HCT116 (cell line): ENCODE measurements at regions not wholly inside any gene's neighbourhood (a gene's known extent, or its start where the extent isn't known, plus 50 kb on each side); places are given as distances from the start of the nearest gene placed in this dataset.
"Not testable (repeated sequence)": the region's sequence is repeated elsewhere in the genome, so short reads cannot be mapped to it uniquely, and the experiment has no call there.

ENCODE experiments used
- ATAC-seq: fragments of 200-7000 bp; cut with Tn5 transposase; 2 replicates; pipeline ENCODE4 v1.9.1; 2020; ENCODE audit warnings: mild to moderate bottlenecking, moderate library complexity
- BruUV-seq: library from RNA; stranded (reverse); fragments of 400-500 nt; replicated peaks from 2 replicates; lab custom pipeline; 2021; lab: Mats Ljungman, UMichigan
- CTCF ChIA-PET: fragments of 300-600 bp; sonication (Branson Sonifier 250); formaldehyde crosslinking; loops from one replicate; lab custom pipeline; 2021; ENCODE audit warnings: antibody characterized with exemption; lab: Charles Lee
- POLR2A ChIA-PET: fragments of 300-600, 350-600 bp; sonication (Branson Sonifier 250); formaldehyde crosslinking; loops from one replicate; lab custom pipeline; 2021; ENCODE audit warnings: antibody characterized with exemption; lab: Charles Lee
- RAD21 ChIA-PET, 2 experiments: fragments of 300-600 bp; sonication (Branson Sonifier 250); formaldehyde crosslinking; loops; one replicate each; lab custom pipeline; 2023; ENCODE audit warnings: low total read pairs in 2 of 2; ENCODE audit not compliant: uncharacterized antibody in 2 of 2, unreplicated experiment in 2 of 2, low non-redundant PET in 1 of 2; lab: Charles Lee
- DNase-seq: peaks from one replicate; pipeline ENCODE4 v3.0.0-alpha.2; 2010; ENCODE audit warnings: low read depth, low spot score
- H2AFZ ChIP-seq: fragments of 200-600 bp; shearing (Covaris generic), sonication (generic); 2 replicates; pipeline ENCODE4 v1.6.1; 2017; ENCODE audit warnings: low read depth, mixed run types, mixed read lengths, antibody characterized with exemption, low read length; ENCODE audit not compliant: poor library complexity, severe bottlenecking
- H3K27ac ChIP-seq: 2 replicates; pipeline ENCODE4 v1.5.1; 2012; ENCODE audit warnings: low read depth, low read length
- H3K27me3 ChIP-seq: fragments of 200-600 bp; sonication (generic); 2 replicates; pipeline ENCODE4 v1.6.1; 2016; ENCODE audit warnings: mixed run types, low read length, mixed read lengths; ENCODE audit not compliant: insufficient read depth
- H3K36me3 ChIP-seq, 2 experiments: fragments of 200-500 bp in 1 of 2; fragments of 200-600 bp in 1 of 2; sonication (Bioruptor generic) in 1 of 2; sonication (generic) in 1 of 2; 2 replicates each; pipeline versions ENCODE4 v1.5.1 to v1.6.1; 2014 to 2016; ENCODE audit warnings: low read length in 2 of 2, inconsistent platforms in 1 of 2, mixed read lengths in 1 of 2, mixed run types in 1 of 2; ENCODE audit not compliant: insufficient read depth in 2 of 2, control insufficient read depth in 1 of 2
- H3K4me1 ChIP-seq, 2 experiments: fragments of 200-600 bp in 1 of 2; sonication (generic) in 1 of 2; 2 replicates each; pipeline versions ENCODE4 v1.5.1 to v1.6.1; 2012 to 2017; ENCODE audit warnings: low read length in 2 of 2, inconsistent platforms in 1 of 2, mild to moderate bottlenecking in 1 of 2, mixed read lengths in 1 of 2, mixed run types in 1 of 2, moderate library complexity in 1 of 2; ENCODE audit not compliant: insufficient read depth in 2 of 2, control insufficient read depth in 1 of 2
- H3K4me2 ChIP-seq: fragments of 200-600 bp; sonication (generic); 2 replicates; pipeline ENCODE4 v1.6.1; 2017; ENCODE audit warnings: mixed run types, low read length, mixed read lengths
- H3K4me3 ChIP-seq, 2 experiments: fragments of 200-600 bp in 1 of 2; sonication (generic) in 1 of 2; replicated peaks in 1 of 2; 2 replicates each; pipeline ENCODE4 v1.5.1; 2011 to 2016; ENCODE audit warnings: low read length in 2 of 2, control low read depth in 1 of 2, low read depth in 1 of 2, mild to moderate bottlenecking in 1 of 2, mixed read lengths in 1 of 2, mixed run types in 1 of 2
- H3K79me2 ChIP-seq: fragments of 200-600 bp; sonication (generic); 2 replicates; pipeline ENCODE4 v1.6.1; 2017; ENCODE audit warnings: mild to moderate bottlenecking, mixed run types, low read length, moderate library complexity, mixed read lengths; ENCODE audit not compliant: insufficient read depth
- H3K9ac ChIP-seq: fragments of 200-600 bp; sonication (generic); 2 replicates; pipeline ENCODE4 v1.6.1; 2016; ENCODE audit warnings: low read length, mixed read lengths
- H3K9me2 ChIP-seq: fragments of 200-600 bp; sonication (generic), shearing (Covaris generic); 2 replicates; pipeline ENCODE4 v1.6.1; 2017; ENCODE audit warnings: mixed run types, mild to moderate bottlenecking, moderate library complexity; ENCODE audit not compliant: insufficient read depth
- H3K9me3 ChIP-seq, 2 experiments: fragments of 200-500 bp in 1 of 2; fragments of 200-600 bp in 1 of 2; sonication (Bioruptor generic) in 1 of 2; sonication (generic) in 1 of 2; 2 replicates each; pipeline ENCODE4 v1.6.1; 2014 to 2017; ENCODE audit warnings: low read length in 2 of 2, mixed read lengths in 2 of 2, inconsistent platforms in 1 of 2, low read depth in 1 of 2, mild to moderate bottlenecking in 1 of 2, mixed run types in 1 of 2, moderate library complexity in 1 of 2; ENCODE audit not compliant: control insufficient read depth in 1 of 2, insufficient read depth in 1 of 2
- H4K20me1 ChIP-seq: fragments of 200-600 bp; sonication (generic), shearing (Covaris generic); 2 replicates; pipeline ENCODE4 v1.6.1; 2017; ENCODE audit warnings: mixed run types, mild to moderate bottlenecking, moderate library complexity; ENCODE audit not compliant: insufficient read depth
- CBX3 ChIP-seq: IDR thresholded peaks from 2 replicates; pipeline ENCODE4 v1.6.1; 2012; ENCODE audit warnings: low read depth
- CEBPB ChIP-seq: IDR thresholded peaks from 2 replicates; pipeline ENCODE4 v1.6.1; 2012; ENCODE audit warnings: low read depth
- EGR1 ChIP-seq: IDR thresholded peaks from 2 replicates; pipeline ENCODE4 v1.6.1; 2012; ENCODE audit warnings: low read depth
- EZH2 ChIP-seq: fragments of 200-600 bp; sonication (generic); IDR thresholded peaks from 2 replicates; pipeline ENCODE4 v1.6.1; 2017; ENCODE audit warnings: antibody characterized with exemption, mixed run types
- FOSL1 ChIP-seq: IDR thresholded peaks from 2 replicates; pipeline ENCODE4 v1.6.1; 2012; ENCODE audit warnings: low read depth
- SRF ChIP-seq: IDR thresholded peaks from 2 replicates; pipeline ENCODE4 v1.6.1; 2012; ENCODE audit warnings: low read depth
- YY1 ChIP-seq: IDR thresholded peaks from 2 replicates; pipeline ENCODE4 v1.6.1; 2011; ENCODE audit warnings: low read length, low read depth, moderate library complexity, mild to moderate bottlenecking; ENCODE audit not compliant: insufficient replicate concordance; ENCODE audit errors: extremely low read depth
- ZFX ChIP-seq: fragments of 450-650 bp; IDR thresholded peaks from 2 replicates; pipeline ENCODE4 v1.6.1; 2017
- ZNF274 ChIP-seq: fragments of 200-500 bp; sonication (Bioruptor generic); IDR thresholded peaks from 2 replicates; pipeline ENCODE4 v1.6.1; 2014; ENCODE audit warnings: mild to moderate bottlenecking, low read depth, low read length, inconsistent platforms
- intact Hi-C: fragments of 100-400 bp; cut with micrococcal nuclease; formaldehyde crosslinking; loops from 2 replicates; pipeline ENCODE4 v1.10.0; 2022
- TF ChIP-seq, protein P1 (sequence below), 3 experiments: fragments of 200-600 bp in 1 of 3; sonication (generic) in 1 of 3; IDR thresholded peaks in 2 of 3; conservative IDR thresholded peaks in 1 of 3; 2 replicates each; pipeline ENCODE4 v1.5.1; 2012 to 2017; ENCODE audit warnings: low read depth in 2 of 3, low read length in 2 of 3, antibody characterized with exemption in 1 of 3, borderline replicate concordance in 1 of 3, control low read depth in 1 of 3, mild to moderate bottlenecking in 1 of 3, mixed read lengths in 1 of 3, mixed run types in 1 of 3, moderate library complexity in 1 of 3; ENCODE audit not compliant: insufficient read depth in 1 of 3

- Histone ChIP-seq H4K20me1 (no peaks in the 10 kb centered on the region), H3K4me3 (no peak overlapping the region)
- intact Hi-C loops, result no loop called here
These were observed 180.0 kb downstream of the CD47 start for GRCh38 chr3:107910713-107911259.

DNA sequence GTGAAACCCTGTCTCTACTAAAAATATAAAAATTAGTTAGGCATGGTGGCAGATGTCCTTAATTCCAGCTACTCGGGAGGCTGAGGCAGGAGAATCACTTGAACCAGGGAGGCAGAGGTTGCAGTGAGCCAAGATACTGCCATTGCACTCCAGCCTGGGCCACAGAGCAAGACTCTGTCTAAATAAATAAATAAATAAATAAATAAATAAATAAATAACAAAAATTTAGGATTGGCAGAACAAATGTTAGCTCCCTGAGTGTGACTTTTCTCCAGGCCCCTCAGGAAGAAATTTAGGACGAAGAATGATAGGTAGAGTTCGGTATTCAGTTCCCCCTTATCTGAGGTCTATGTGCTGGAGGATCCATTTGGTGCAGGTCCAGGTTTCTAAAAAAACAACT, 181.2 kb downstream of the CD47 start:
- H3K27me3 ChIP-seq, ATAC-seq, POLR2A ChIA-PET, H3K27ac ChIP-seq, CTCF ChIA-PET, H3K4me3 ChIP-seq, intact Hi-C loops, H4K20me1 ChIP-seq, H3K9me2 ChIP-seq, RAD21 ChIA-PET, H3K9me3 ChIP-seq, H3K36me3 ChIP-seq, H2AFZ ChIP-seq, DNase-seq, H3K9ac ChIP-seq, BruUV-seq, H3K4me1 ChIP-seq, H3K4me2 ChIP-seq, H3K79me2 ChIP-seq: not testable (repeated sequence)

More at GRCh38 chr3:107910713-107911259, 180.0 kb downstream of the CD47 start:
- Histone ChIP-seq H3K4me1 (no peaks in the 10 kb centered on the region), H3K9me2 (no peaks in the 10 kb centered on the region), H3K4me2 (no peak overlapping the region), H3K27ac (no peak overlapping the region), H2AFZ (no peak overlapping the region), H3K79me2 (no peaks in the 10 kb centered on the region), H3K9ac (no peak overlapping the region), H3K36me3 (no peaks in the 10 kb centered on the region), H3K9me3 (no peaks in the 10 kb centered on the region), H3K27me3 (no peaks in the 10 kb centered on the region)
- no peak for TF ChIP-seq CBX3
- no peak for TF ChIP-seq ZFX
- no peak for TF ChIP-seq ZNF274
- no peak for TF ChIP-seq EGR1
- TF ChIP-seq, protein P1, sequence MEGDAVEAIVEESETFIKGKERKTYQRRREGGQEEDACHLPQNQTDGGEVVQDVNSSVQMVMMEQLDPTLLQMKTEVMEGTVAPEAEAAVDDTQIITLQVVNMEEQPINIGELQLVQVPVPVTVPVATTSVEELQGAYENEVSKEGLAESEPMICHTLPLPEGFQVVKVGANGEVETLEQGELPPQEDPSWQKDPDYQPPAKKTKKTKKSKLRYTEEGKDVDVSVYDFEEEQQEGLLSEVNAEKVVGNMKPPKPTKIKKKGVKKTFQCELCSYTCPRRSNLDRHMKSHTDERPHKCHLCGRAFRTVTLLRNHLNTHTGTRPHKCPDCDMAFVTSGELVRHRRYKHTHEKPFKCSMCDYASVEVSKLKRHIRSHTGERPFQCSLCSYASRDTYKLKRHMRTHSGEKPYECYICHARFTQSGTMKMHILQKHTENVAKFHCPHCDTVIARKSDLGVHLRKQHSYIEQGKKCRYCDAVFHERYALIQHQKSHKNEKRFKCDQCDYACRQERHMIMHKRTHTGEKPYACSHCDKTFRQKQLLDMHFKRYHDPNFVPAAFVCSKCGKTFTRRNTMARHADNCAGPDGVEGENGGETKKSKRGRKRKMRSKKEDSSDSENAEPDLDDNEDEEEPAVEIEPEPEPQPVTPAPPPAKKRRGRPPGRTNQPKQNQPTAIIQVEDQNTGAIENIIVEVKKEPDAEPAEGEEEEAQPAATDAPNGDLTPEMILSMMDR (IDR thresholded peaks at IDR 0.05 in 2 of 3, conservative IDR thresholded peaks at IDR 0.05 in 1 of 3; ENCODE audit: borderline replicate concordance in 1 of 3, insufficient read depth in 1 of 3, low read depth in 2 of 3, low read length in 2 of 3), result no peak
- TF ChIP-seq FOSL1, result no peak
- TF ChIP-seq YY1, result no peak
- TF ChIP-seq SRF, result no peak
- TF ChIP-seq EZH2, result no peak
- TF ChIP-seq CEBPB, result no peak
- CTCF ChIA-PET, result interaction anchor here (1.3 kb wide), 1 partner anchor 17 kb away, joined by 3 read pairs; no protein-coding TSS in a partner anchor
- RAD21 ChIA-PET, result no interaction called here
- POLR2A ChIA-PET, result no interaction called here
- ATAC-seq (no peak), DNase-seq (no peak)
- BruUV-seq, result no TSS peak
